Testis (tissue), 2 donors: ENCODE measurements at regions not wholly inside any gene's neighbourhood (a gene's known extent, or its start where the extent isn't known, plus 50 kb on each side); places are given as distances from the start of the nearest gene placed in this dataset.

Experiments
- CTCF ChIP-seq, 3 experiments: fragments of 450-650 bp in 2 of 3; fragments of 200-600 bp in 1 of 3; sonication (generic) in 1 of 3; IDR thresholded peaks; one replicate each; pipeline ENCODE4 v1.5.1; 2016 to 2019; ENCODE audit warnings: antibody characterized with exemption in 3 of 3, mild to moderate bottlenecking in 2 of 3, moderate library complexity in 1 of 3
- POLR2A ChIP-seq: fragments of 450-650 bp; IDR thresholded peaks from one replicate; pipeline ENCODE4 v1.6.1; 2017; ENCODE audit warnings: antibody characterized with exemption, mild to moderate bottlenecking, moderate library complexity

GRCh38 chr17:77585142-77585860 lies 373.2 kb upstream of the TNRC6C start:
- TF ChIP-seq CTCF (IDR thresholded peaks at IDR 0.05) (no peak), POLR2A (no peak)
